Lower lobe of right lung (tissue), 2 donors: ENCODE measurements at regions not wholly inside any gene's neighbourhood (a gene's known extent, or its start where the extent isn't known, plus 50 kb on each side); places are given as distances from the start of the nearest gene placed in this dataset.

Experiments
- ATAC-seq, 2 donors: fragments of 200-7000 bp; cut with Tn5 transposase; one replicate each; pipeline ENCODE4 v1.9.1; 2020 to 2022; ENCODE audit warnings: mild to moderate bottlenecking in 2 of 2, moderate library complexity in 2 of 2
- DNase-seq: peaks from one replicate; pipeline ENCODE4 v3.0.0-alpha.2; 2020
- H3K27ac ChIP-seq: fragments of 200-600 bp; one replicate; pipeline ENCODE4 v1.8.0; 2022
- H3K27me3 ChIP-seq: fragments of 200-600 bp; one replicate; pipeline ENCODE4 v1.8.0; 2022; ENCODE audit warnings: low read depth
- H3K36me3 ChIP-seq: fragments of 200-600 bp; one replicate; pipeline ENCODE4 v1.8.0; 2022; ENCODE audit warnings: mild to moderate bottlenecking
- H3K4me1 ChIP-seq: fragments of 200-600 bp; one replicate; pipeline ENCODE4 v1.8.0; 2022
- H3K4me3 ChIP-seq: fragments of 200-600 bp; one replicate; pipeline ENCODE4 v1.8.0; 2022; ENCODE audit warnings: mild to moderate bottlenecking
- H3K9me3 ChIP-seq: fragments of 200-600 bp; one replicate; pipeline ENCODE4 v1.8.0; 2022
- intact Hi-C: fragments of 100-400 bp; cut with DNase I; formaldehyde crosslinking; loops from one replicate; pipeline ENCODE4 v1.11.0; 2022
- TF ChIP-seq, protein P1 (sequence below): fragments of 200-600 bp; IDR thresholded peaks from one replicate; pipeline ENCODE4 v1.8.0; 2022; ENCODE audit warnings: antibody characterized with exemption, mild to moderate bottlenecking
- donor health status: DM: no; HTN: yes; CAD: no; lungs with severe emphysema.

DNA sequence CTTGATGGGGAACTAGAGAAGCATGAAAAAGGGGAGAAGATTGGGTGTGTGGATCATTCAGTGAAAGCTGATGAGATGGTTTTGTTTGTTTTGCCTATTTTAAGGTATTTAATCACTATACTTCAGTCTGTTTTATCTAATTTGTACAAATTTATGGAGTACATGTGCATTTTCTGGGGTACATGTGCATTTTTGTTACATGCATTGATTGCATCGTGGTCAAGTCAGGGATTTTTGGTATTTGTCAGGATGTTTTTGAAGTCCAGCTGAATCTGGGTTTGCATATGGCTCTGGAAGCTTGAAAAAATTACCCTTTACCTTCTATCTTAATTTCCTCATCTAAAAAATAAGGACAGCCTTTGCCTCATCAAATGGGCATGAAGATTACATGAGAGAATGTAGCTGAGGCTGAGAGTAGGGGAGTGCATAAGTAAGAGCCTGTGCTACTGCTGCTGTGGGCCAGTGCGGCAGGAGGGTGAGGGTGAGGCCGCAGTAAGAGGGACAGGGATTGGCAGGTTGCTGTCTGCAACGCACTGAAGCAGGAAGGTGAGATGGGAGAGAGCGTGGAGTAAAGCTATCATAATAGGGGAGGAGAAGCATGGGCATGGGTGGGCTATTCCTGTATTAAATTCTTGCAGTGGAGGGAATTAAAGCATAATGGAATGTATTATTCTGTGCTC is 139.8 kb downstream of the NPR3 start:
- no peaks in the 10 kb centered on the region for H3K4me1 ChIP-seq
- no peaks in the 10 kb centered on the region for H3K36me3 ChIP-seq
- H3K27ac ChIP-seq, result no peak overlapping the region
- ATAC-seq (no peak), DNase-seq (no peak)
- H3K9me3 ChIP-seq, result no peaks in the 10 kb centered on the region
- intact Hi-C loops, result no loop called here
- TF ChIP-seq, protein P1, sequence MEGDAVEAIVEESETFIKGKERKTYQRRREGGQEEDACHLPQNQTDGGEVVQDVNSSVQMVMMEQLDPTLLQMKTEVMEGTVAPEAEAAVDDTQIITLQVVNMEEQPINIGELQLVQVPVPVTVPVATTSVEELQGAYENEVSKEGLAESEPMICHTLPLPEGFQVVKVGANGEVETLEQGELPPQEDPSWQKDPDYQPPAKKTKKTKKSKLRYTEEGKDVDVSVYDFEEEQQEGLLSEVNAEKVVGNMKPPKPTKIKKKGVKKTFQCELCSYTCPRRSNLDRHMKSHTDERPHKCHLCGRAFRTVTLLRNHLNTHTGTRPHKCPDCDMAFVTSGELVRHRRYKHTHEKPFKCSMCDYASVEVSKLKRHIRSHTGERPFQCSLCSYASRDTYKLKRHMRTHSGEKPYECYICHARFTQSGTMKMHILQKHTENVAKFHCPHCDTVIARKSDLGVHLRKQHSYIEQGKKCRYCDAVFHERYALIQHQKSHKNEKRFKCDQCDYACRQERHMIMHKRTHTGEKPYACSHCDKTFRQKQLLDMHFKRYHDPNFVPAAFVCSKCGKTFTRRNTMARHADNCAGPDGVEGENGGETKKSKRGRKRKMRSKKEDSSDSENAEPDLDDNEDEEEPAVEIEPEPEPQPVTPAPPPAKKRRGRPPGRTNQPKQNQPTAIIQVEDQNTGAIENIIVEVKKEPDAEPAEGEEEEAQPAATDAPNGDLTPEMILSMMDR, result no peak
- no peaks in the 10 kb centered on the region for H3K27me3 ChIP-seq
- no peak overlapping the region for H3K4me3 ChIP-seq

DNA sequence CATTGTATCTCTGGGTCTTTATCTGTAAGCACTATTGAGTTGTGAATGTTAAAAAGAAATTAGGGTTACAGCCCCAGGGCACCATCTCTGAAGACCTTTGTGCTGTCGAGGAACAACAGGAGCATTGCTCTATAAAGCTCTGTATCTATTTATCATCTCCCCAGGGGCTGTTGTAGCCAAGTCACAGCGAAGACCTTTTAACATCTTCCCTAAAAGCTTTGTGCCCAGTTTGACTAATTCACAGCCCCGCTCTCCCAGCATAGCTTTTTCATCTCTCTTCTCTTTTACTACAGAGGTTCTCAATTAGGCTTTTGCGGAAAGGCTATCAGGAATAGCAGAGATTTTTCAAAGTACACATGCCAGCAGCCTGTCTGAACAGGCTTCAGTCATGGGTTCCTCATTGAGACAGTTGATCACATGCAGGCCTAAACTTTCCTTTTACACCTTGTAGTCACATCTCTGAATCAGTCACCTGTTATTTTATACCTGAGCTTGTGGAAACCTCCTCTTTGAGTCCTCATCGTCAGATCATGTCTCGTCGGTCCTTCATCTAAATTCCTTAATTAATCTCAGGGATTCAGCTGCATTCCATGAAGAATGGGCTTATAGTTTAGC is 140.5 kb downstream of the NPR3 start:
- H3K4me1 ChIP-seq, result no peaks in the 10 kb centered on the region

DNA sequence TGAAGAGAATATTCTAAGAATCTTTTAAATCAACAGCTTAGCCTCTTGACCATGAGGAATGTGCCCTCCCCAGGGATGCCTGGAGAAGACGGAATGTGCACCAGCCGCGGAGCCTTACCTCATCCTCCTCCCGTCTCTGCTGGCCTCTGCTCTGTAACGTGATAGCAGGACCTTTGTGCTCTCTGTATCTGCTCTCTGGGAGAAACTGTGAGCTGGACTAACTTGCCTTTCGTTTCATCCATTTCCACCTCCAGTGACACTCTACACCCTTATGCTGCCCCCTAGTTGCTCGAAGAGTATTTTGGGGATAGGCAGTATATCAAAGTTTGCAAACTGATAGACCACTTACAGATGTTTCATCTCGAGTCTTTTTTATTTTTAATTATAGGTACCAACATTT is 141.4 kb downstream of the NPR3 start:
- TF ChIP-seq, protein P1, result peak; percentile 42

More for the DNA sequence above, 140.5 kb downstream of the NPR3 start:
- no peak overlapping the region for H3K27ac ChIP-seq
- no peaks in the 10 kb centered on the region for H3K36me3 ChIP-seq
- H3K27me3 ChIP-seq, result no peaks in the 10 kb centered on the region
- intact Hi-C loops, result no loop called here
- H3K4me3 ChIP-seq, result no peak overlapping the region
- no peaks in the 10 kb centered on the region for H3K9me3 ChIP-seq
- no peak for ATAC-seq
- no peak for DNase-seq
- TF ChIP-seq, protein P1, result no peak

DNA sequence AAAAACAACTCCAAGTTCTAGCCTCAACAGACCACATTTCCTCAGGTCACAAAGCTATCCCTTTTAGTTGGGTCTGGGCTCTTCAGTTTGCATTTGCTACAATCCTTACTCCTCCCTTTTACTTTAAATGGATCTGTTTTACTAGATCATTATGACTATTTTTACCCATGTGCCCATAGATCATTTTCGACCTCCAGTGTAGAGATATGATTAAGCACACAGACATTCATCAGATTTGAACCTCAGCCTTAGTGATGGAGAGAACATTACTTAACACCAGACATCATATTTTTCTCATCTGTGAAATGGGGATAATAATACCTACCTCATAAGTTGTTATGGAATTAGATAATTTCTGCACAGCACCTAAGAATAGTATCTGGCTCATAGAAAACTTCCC is 141.9 kb downstream of the NPR3 start:
- intact Hi-C loops, result no loop called here
- Histone ChIP-seq H3K9me3 (peaks cover 9% of the 10 kb centered on the region), H3K27ac (no peak overlapping the region), H3K4me3 (no peak overlapping the region), H3K36me3 (no peaks in the 10 kb centered on the region), H3K4me1 (no peaks in the 10 kb centered on the region), H3K27me3 (no peaks in the 10 kb centered on the region)
- TF ChIP-seq, protein P1, result no peak
- DNase-seq (no peak), ATAC-seq (no peak)

More for the DNA sequence above, 141.4 kb downstream of the NPR3 start:
- H3K4me1 ChIP-seq, result no peaks in the 10 kb centered on the region
- ATAC-seq (peak; percentile 75 to 79), DNase-seq (peak; percentile 46)
- intact Hi-C loops, result no loop called here
- no peaks in the 10 kb centered on the region for H3K27me3 ChIP-seq
- no peaks in the 10 kb centered on the region for H3K36me3 ChIP-seq
- no peak overlapping the region for H3K27ac ChIP-seq
- H3K9me3 ChIP-seq, result peaks cover 4% of the 10 kb centered on the region
- H3K4me3 ChIP-seq, result no peak overlapping the region

DNA sequence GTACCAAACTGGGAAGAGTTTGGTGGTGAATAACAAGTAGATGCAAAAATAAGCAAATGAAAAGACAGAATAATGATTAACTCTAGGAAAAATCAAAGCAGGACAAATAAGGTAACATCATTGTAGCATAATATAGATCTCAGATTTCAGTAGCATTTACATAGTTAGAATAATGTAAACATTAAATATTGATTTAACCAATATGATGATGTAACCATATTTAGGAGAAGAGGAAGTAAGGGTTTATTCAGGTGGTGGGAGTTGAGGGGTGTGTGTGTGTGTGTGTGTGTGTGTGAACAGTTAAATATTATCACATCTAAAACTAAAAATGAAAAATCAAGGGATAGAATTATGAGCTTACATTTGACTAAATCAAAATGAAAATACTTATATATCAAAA is 143.4 kb downstream of the NPR3 start:
- H3K4me3 ChIP-seq, result no peak overlapping the region
- no peaks in the 10 kb centered on the region for H3K4me1 ChIP-seq
- no peaks in the 10 kb centered on the region for H3K36me3 ChIP-seq
- ATAC-seq, result no peak
- intact Hi-C loops, result no loop called here
- no peak overlapping the region for H3K27ac ChIP-seq
- H3K9me3 ChIP-seq, result peaks cover 21% of the 10 kb centered on the region
- DNase-seq, result no peak
- TF ChIP-seq, protein P1, result no peak
- no peaks in the 10 kb centered on the region for H3K27me3 ChIP-seq
